Thyroid gland (tissue), 4 donors: ENCODE measurements at regions not wholly inside any gene's neighbourhood (a gene's known extent, or its start where the extent isn't known, plus 50 kb on each side); places are given as distances from the start of the nearest gene placed in this dataset.

ENCODE experiments used
- DNase-seq, 2 donors: peaks; one replicate each; pipeline ENCODE4 v3.0.0-alpha.2; 2019
- H3K27ac ChIP-seq, 3 donors: fragments of 200-600 bp; sonication (generic); 1 replicate in 2 of 3; 2 replicates in 1 of 3; pipeline ENCODE4 v1.5.1; 2016 to 2019; ENCODE audit warnings: mild to moderate bottlenecking in 1 of 3, moderate library complexity in 1 of 3
- H3K27me3 ChIP-seq: fragments of 200-600 bp; sonication (generic); one replicate; pipeline ENCODE4 v1.5.1; 2019
- H3K36me3 ChIP-seq, 2 donors: fragments of 200-600 bp; sonication (generic); one replicate each; pipeline ENCODE4 v1.5.1; 2016 to 2019
- H3K4me1 ChIP-seq, 2 donors: fragments of 200-600 bp; sonication (generic); one replicate each; pipeline ENCODE4 v1.5.1; 2017 to 2019
- H3K4me3 ChIP-seq, 3 donors: fragments of 200-600 bp; sonication (generic); replicated peaks in 1 of 3; 1 replicate in 2 of 3; 2 replicates in 1 of 3; pipeline ENCODE4 v1.5.1; 2016; ENCODE audit warnings: mild to moderate bottlenecking in 1 of 3
- H3K9me3 ChIP-seq: fragments of 200-600 bp; sonication (generic); one replicate; pipeline ENCODE4 v1.5.1; 2017
- POLR2A ChIP-seq, 2 donors: fragments of 450-650 bp; IDR thresholded peaks; one replicate each; pipeline ENCODE4 v1.6.1; 2017; ENCODE audit warnings: antibody characterized with exemption in 2 of 2, mild to moderate bottlenecking in 2 of 2, moderate library complexity in 1 of 2
- whole genome bisulfite sequencing, 2 donors: methylation state at CpG; one replicate each; pipeline ENCODE4 v1.1.5; 2017; 5-methylcytosine and 5-hydroxymethylcytosine counted together
- intact Hi-C: fragments of 100-400 bp; cut with DNase I; formaldehyde crosslinking; loops from one replicate; pipeline ENCODE4 v1.15.1; 2023
- TF ChIP-seq, protein P1 (sequence below), 6 experiments: fragments of 200-600 bp in 3 of 6; fragments of 450-650 bp in 3 of 6; sonication (generic) in 3 of 6; IDR thresholded peaks; one replicate each; pipeline ENCODE4 v1.5.1; 2016 to 2019; ENCODE audit warnings: antibody characterized with exemption in 6 of 6, mild to moderate bottlenecking in 2 of 6, inconsistent platforms in 1 of 6, moderate library complexity in 1 of 6

- intact Hi-C loops = no loop called here
- H3K9me3 ChIP-seq = no peaks in the 10 kb centered on the region
- TF ChIP-seq, protein P1, sequence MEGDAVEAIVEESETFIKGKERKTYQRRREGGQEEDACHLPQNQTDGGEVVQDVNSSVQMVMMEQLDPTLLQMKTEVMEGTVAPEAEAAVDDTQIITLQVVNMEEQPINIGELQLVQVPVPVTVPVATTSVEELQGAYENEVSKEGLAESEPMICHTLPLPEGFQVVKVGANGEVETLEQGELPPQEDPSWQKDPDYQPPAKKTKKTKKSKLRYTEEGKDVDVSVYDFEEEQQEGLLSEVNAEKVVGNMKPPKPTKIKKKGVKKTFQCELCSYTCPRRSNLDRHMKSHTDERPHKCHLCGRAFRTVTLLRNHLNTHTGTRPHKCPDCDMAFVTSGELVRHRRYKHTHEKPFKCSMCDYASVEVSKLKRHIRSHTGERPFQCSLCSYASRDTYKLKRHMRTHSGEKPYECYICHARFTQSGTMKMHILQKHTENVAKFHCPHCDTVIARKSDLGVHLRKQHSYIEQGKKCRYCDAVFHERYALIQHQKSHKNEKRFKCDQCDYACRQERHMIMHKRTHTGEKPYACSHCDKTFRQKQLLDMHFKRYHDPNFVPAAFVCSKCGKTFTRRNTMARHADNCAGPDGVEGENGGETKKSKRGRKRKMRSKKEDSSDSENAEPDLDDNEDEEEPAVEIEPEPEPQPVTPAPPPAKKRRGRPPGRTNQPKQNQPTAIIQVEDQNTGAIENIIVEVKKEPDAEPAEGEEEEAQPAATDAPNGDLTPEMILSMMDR (IDR thresholded peaks at IDR 0.05) = no peak
- TF ChIP-seq POLR2A (IDR thresholded peaks at IDR 0.05) = no peak
- 89 to 93% methylated on average over 4 of the region's 4 CpGs for WGBS, 2 donors
- no peak for DNase-seq
- no peaks in the 10 kb centered on the region for H3K36me3 ChIP-seq
- H3K4me1 ChIP-seq = no peaks in the 10 kb centered on the region
- H3K27me3 ChIP-seq = no peaks in the 10 kb centered on the region
- no peak overlapping the region for H3K4me3 ChIP-seq
- no peak overlapping the region for H3K27ac ChIP-seq
These were observed 192.1 kb downstream of the SP3 start for GRCh38 chr2:173773076-173773475.

DNA sequence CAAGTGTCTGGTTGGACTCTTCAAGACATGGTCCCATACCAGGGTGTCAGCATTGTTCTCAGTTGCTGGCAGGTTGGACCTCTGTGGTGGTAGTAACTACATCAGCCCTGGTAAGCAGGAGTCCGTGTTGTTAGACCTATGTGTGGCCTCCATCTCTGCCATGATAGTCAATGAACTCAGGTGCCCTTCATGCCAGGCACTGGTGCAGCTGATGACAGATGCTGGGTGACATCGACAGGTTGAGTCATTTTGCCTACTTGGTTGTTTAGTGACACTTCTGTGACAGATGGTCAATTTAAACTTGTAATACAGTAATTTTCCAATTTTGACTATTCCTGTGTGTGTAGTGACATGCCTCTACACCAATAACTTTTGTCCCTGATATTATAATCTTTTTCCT, 189.7 kb downstream of the SP3 start:
- H3K4me3 ChIP-seq = no peak overlapping the region
- no peak for DNase-seq
- no peaks in the 10 kb centered on the region for H3K36me3 ChIP-seq
- no peaks in the 10 kb centered on the region for H3K27me3 ChIP-seq
- H3K4me1 ChIP-seq = no peaks in the 10 kb centered on the region
- H3K27ac ChIP-seq = no peak overlapping the region
- intact Hi-C loops = no loop called here
- no peak for TF ChIP-seq POLR2A (IDR thresholded peaks at IDR 0.05)
- TF ChIP-seq, protein P1 (IDR thresholded peaks at IDR 0.05) = no peak
- H3K9me3 ChIP-seq = no peaks in the 10 kb centered on the region
- WGBS, 2 donors = 90 to 95% methylated on average over 2 of the region's 2 CpGs

DNA sequence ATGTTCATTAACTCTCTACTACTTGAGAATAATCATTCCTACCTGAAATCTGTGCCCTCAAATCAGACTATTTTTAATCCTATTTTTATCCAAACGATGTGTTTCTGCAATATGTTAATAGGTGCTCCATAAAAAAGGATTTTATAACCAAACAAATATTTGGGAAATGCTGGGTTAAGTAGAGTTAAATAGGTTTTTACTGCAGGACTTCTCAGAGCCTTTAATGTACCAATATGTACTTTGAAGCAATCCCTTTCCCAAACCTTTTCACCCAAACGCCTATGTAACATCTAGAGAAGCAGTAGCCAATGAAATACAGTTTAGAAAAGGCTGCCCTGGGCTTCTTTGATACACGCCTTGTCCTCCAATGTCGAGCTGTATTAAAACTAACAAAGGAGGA, 182.5 kb downstream of the SP3 start:
- 85 to 89% methylated on average over 4 of the region's 4 CpGs for WGBS, 2 donors
- TF ChIP-seq POLR2A (IDR thresholded peaks at IDR 0.05) = no peak
- TF ChIP-seq, protein P1 (IDR thresholded peaks at IDR 0.05) = no peak
- intact Hi-C loops = no loop called here
- H3K4me3 ChIP-seq = no peak overlapping the region
- no peaks in the 10 kb centered on the region for H3K36me3 ChIP-seq
- no peaks in the 10 kb centered on the region for H3K4me1 ChIP-seq
- H3K27me3 ChIP-seq = no peaks in the 10 kb centered on the region
- no peaks in the 10 kb centered on the region for H3K9me3 ChIP-seq
- no peak overlapping the region for H3K27ac ChIP-seq
- no peak for DNase-seq

- intact Hi-C loops = no loop called here
- TF ChIP-seq, protein P1 (IDR thresholded peaks at IDR 0.05) = no peak
- no peak for TF ChIP-seq POLR2A (IDR thresholded peaks at IDR 0.05)
- Histone ChIP-seq H3K27ac (no peak overlapping the region), H3K9me3 (no peaks in the 10 kb centered on the region), H3K36me3 (no peaks in the 10 kb centered on the region), H3K27me3 (no peaks in the 10 kb centered on the region), H3K4me1 (no peaks in the 10 kb centered on the region), H3K4me3 (no peak overlapping the region)
- WGBS, 2 donors = 80 to 83% methylated on average over 4 of the region's 4 CpGs
- no peak for DNase-seq
These were observed 181.8 kb downstream of the SP3 start for GRCh38 chr2:173783382-173783781.

DNA sequence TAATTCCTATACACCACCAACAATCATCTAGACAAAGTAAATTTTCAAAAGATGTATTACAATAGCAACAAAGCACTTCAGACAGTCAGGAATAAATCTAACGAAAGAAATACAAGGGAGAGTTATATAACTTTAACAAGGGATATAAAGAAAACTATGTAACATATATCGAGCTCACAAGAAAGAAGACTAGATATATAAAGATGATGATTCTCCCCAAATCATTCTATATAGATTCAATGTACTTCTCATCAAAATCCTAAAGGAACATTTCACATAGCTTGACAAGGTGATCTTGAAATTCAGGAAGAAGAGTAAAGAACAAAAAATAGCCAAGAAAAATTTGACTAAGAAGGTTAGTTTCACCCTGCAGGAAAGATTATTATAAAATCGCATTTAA, 179.4 kb downstream of the SP3 start:
- Histone ChIP-seq H3K4me1 (no peaks in the 10 kb centered on the region), H3K27me3 (no peaks in the 10 kb centered on the region), H3K4me3 (no peak overlapping the region), H3K36me3 (no peaks in the 10 kb centered on the region), H3K27ac (no peak overlapping the region), H3K9me3 (no peaks in the 10 kb centered on the region)
- 95% methylated on average over 3 of the region's 3 CpGs for WGBS, 2 donors
- TF ChIP-seq POLR2A (IDR thresholded peaks at IDR 0.05) = no peak
- TF ChIP-seq, protein P1 (IDR thresholded peaks at IDR 0.05) = no peak
- intact Hi-C loops = no loop called here
- no peak for DNase-seq
